Left renal cortex interstitium (tissue), 4 donors: ENCODE measurements at regions not wholly inside any gene's neighbourhood (a gene's known extent, or its start where the extent isn't known, plus 50 kb on each side); places are given as distances from the start of the nearest gene placed in this dataset.

Experiments
- DNase-seq, 4 donors: peaks; one replicate each; pipeline ENCODE4 v3.0.0-alpha.2; 2013; ENCODE audit warnings: low read depth in 4 of 4, low spot score in 2 of 4, missing footprints in 1 of 4

GRCh38 chr11:112398798-112399478, 138.3 kb upstream of the PLET1 start:
- DNase-seq: no peak

- DNase-seq: no peak
These were observed 139.9 kb upstream of the PLET1 start for GRCh38 chr11:112400476-112401014.

GRCh38 chr11:112401036-112401769, 140.5 kb upstream of the PLET1 start:
- no peak for DNase-seq

DNA sequence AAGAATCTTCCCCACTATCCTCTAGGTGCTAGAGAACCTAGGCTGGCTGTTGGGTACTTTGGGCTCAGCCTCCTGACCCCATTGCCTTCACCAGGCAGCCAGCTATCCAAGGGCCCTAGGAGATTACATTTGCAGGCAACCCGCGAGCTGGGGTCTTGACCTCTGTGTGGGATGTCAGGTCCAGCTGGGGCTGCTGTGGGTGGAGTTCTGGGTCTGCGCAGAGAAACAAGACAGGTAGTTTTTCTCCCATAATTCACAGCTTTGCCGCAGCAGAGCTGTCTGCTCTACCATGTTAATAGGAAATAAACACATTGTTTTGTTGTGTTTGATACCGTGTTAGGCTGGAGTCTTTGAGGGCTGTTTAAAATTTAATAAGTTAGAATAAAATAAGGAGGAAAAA, 142.8 kb upstream of the PLET1 start:
- DNase-seq: no peak

DNA sequence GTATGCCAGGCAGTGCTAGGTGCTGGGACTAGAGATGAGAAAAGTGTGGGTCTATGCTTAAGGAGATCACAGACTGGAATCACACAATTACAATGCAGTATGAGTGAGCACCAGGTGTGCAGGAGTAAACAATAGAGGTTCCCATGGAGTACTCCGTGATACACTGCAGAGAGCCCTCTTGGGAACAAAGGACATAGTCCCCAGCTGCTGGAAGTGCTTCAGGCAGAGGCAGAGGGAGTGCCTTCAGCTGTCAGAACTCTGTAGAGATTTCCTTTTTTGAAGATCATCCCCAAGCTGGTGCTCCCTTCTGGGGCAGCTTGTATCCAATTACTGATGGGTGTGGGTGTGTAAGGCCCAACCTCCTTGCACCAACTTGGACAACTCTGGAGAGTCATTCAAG, 143.5 kb upstream of the PLET1 start:
- no peak for DNase-seq

DNA sequence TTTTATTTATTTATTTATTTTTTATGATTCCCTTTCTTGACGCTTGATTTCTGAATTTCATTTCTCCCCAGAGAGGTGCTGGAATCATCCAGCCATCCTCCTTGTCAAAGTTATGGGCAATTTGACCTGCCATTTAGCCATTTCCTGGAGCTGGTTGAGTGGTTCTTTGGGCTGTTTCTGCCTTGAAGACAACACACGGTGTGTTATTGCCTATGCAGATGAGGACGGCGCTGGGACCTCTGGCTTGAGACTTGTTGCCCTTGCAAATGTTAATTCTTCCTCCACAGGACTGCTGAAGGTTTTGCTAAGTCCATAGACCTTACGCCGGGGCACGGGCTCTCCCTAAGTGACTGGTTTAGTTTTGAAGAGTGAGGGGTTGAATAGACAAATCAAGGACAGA, 147.9 kb upstream of the PLET1 start:
- no peak for DNase-seq

GRCh38 chr11:112410325-112410724, 149.7 kb upstream of the PLET1 start:
- no peak for DNase-seq

DNA sequence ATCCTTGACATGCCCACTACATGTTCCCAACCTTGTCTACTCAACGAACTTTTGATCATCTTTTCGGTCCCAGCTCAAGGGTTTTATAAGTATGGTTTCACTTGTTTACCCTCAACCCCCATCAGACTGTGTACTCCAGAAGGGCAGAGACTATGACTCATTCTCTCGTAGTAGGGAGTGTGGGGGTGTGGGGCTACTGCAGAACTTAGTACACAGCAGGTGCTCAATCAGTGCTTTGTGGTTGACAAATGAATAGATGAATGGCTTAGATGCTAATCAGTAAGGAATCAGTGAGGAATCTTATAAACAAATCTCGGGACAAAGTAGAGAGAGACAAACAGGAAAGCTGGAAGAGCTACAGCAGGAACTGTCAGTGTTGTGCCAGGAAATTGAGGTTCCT, 151.7 kb upstream of the PLET1 start:
- no peak for DNase-seq

GRCh38 chr11:112417339-112417738, 156.7 kb upstream of the PLET1 start:
- DNase-seq: no peak

DNA sequence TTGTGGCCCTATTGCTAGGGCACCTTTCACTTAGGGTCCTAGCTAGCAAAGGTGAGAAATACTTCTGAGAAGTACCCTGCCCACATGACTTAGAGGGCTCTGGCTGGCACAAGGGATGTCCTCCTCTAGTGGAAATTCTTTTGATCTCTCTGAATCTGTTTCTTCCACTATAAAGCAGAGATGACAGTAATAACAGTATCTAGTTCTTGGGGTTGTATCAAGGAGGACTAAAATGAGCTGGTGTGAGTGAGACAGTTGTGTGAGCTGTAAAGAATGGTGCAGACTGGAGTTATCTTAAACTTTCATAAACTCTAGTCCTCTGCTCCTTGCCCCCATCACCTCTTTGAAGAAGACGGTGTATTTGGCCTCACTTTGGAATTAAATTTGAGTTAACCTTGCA, 157.8 kb upstream of the PLET1 start:
- no peak for DNase-seq

DNA sequence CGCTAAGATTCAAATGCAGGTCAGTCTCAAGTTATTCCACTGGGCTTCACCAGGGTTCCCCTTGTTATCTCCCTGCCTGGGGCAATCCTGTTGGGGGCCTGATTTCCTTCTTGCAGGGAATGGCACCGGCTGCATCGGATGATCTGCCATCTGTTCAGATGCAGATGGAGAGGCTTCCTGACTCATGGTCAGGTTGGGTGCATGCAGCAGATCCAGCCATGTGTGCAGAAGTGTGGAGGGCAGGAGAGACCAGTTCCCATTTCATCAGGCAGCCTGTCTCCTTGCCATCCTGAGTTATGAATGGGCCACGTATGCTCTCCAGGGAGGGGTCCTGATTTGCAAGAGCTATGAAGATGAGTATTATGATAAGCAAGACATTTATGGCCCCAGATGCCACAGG, 161.2 kb upstream of the PLET1 start:
- no peak for DNase-seq

DNA sequence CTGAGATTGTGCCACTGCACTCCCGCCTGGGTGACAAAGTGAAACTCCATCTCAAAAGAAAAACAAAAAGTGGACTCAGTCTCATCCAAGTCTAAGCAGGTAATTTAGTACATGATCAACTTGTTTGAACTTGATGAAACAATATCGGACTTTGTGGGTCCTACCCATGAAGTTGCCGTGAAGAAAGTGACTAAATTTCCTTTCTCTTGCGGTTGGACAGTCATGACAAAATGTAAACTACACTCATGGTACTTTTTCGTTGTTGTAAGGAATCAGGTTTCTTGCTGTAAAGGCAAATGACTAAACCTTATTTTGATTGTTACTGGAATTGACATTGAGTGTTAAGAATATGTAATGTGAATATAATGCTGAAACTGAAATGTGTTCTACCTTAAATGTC, 164.5 kb upstream of the PLET1 start:
- DNase-seq: no peak

DNA sequence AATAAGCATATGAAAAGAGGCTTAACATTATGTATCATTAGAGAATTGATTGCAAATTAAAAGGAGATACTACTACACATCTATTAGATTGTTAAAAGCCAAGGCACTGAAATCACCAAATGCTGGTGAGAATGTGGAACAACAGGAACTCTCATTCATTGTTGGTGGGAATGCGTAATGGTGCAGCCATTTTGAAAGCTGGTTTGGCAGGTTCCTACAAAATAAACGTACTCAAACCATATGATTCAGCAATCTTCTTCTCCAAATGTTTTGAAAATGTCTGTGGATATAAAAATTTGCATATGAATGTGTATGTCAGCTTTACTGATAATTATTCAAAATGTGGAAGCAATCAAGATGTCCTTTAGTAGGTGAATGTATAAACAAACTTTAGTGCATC, 176.4 kb upstream of the PLET1 start:
- no peak for DNase-seq

DNA sequence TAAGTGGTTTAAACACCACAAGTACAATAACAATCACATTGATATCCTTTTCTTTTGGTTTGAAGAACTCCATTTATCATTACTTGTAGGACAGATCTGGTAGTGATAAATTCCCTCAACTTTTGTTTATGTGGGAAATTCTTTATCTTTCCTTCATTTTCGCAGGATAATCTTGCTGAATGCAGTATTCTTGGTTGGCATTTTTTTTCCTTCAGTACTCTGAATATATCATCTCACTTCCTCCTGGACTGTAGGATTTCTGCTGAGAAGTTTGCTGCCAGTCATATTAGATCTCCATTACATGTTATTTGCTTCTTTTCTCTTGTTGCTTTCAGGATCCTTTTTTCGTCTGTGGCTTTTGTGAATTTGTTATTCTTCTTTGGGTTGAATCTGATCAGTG, 179.0 kb upstream of the PLET1 start:
- DNase-seq: no peak

GRCh38 chr11:112440518-112440917, 179.9 kb upstream of the PLET1 start:
- DNase-seq: no peak

DNA sequence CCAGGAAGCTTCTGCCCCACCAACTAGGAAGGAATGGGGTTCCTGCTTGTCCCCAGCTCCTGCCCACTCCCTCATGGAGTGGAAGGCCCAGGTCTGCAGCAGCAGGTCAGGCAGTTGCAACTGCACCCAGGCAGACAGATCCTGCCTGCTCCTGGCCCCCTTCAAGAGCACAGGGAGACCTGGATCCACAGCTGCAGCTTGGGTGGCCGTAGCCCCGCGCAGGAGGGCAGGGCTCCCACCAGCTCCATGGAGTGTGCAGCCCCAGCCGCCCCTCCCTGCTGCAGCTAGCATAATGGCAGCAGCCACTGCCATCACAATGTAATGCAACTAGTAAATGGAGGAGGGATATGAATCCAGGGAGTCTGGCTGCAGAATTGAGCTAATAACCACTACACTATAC, 187.5 kb upstream of the PLET1 start:
- DNase-seq: no peak

DNA sequence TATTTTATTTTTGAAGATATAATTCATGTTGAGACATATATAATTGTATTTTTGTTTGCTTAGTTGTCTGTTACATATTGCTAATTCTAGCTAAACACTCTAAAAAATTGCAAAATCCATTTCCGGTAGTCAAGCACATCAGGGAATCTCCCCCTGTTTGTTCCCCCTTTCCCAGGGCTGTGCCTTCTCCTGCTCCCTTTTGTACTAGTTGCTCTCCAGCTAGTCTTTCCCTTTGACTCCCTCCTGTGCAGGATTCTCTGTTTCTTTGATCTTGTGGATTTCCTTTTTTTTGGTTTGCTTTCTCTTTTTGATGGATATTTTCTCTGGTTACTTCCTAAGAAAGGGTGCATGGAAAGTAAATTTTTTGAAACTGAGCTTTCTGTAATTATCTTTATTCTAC, 188.1 kb upstream of the PLET1 start:
- no peak for DNase-seq

DNA sequence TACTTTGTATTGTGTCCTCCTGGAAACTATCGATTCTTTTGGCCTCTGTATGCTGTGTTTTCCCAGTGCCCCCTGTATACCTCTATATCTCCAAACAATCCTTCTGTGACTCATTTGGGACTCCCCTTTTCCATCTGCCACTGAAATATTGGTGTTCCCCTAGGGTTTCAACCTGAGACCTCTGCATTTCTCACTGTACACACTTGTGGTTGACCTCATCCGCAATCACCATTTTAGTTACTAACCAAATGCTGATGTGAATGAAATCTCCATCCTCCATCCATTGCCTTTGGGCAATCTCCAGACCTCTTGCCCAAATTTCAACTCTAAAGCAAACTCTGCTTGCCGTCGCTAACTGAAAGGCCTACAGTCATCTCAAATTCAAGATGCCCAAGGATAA, 190.6 kb upstream of the PLET1 start:
- no peak for DNase-seq

GRCh38 chr11:112453601-112454577, 193.2 kb upstream of the PLET1 start:
- no peak for DNase-seq

GRCh38 chr11:112454841-112455240, 194.2 kb upstream of the PLET1 start:
- DNase-seq: no peak

GRCh38 chr11:112455791-112456190, 195.1 kb upstream of the PLET1 start:
- no peak for DNase-seq
